ENCODE measurements at regions not wholly inside any gene's neighbourhood (a gene's known extent, or its start where the extent isn't known, plus 50 kb on each side); places are given as distances from the start of the nearest gene placed in this dataset.

- TF ChIP-seq SUZ12 (IDR thresholded peaks at IDR 0.05; ENCODE audit: extremely low read depth, insufficient read depth, insufficient read length) (no peak), YY1 (IDR thresholded peaks at IDR 0.05; ENCODE audit: insufficient read depth, insufficient read length) (no peak), ZNF274 (IDR thresholded peaks at IDR 0.05; ENCODE audit: low read depth, low read length) (no peak)
Measured at GRCh38 chr12:108440736-108441135, 74.3 kb upstream of the FICD start.
